ENCODE measurements at regions not wholly inside any gene's neighbourhood (a gene's known extent, or its start where the extent isn't known, plus 50 kb on each side); places are given as distances from the start of the nearest gene placed in this dataset.

DNA sequence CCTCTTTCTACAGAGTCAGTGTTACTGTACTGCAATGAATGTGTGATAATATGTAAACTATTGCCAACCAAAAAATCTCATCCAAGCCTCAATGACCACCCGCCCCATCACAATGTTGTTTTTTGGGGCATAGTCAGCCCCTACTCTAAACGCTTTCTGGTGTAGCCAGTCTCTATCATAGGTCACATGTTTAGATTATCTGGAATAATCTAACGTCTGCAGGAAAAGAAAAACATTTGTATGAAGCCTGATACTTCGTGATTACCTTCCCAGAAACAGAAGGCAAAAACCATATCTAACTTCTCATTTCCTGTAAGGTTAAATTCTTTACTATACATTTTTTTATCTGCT lies 1331.8 kb upstream of the GBE1 start:
- no peak overlapping the region for H3K4me3 ChIP-seq (ENCODE audit: low read depth, low read length)
- DNase-seq (ENCODE audit: low read depth, low spot score): no peak
- in situ Hi-C loops (cut with HindIII; ENCODE audit: low sequenced_read_pairs): no loop called here
- TF ChIP-seq, protein P1, sequence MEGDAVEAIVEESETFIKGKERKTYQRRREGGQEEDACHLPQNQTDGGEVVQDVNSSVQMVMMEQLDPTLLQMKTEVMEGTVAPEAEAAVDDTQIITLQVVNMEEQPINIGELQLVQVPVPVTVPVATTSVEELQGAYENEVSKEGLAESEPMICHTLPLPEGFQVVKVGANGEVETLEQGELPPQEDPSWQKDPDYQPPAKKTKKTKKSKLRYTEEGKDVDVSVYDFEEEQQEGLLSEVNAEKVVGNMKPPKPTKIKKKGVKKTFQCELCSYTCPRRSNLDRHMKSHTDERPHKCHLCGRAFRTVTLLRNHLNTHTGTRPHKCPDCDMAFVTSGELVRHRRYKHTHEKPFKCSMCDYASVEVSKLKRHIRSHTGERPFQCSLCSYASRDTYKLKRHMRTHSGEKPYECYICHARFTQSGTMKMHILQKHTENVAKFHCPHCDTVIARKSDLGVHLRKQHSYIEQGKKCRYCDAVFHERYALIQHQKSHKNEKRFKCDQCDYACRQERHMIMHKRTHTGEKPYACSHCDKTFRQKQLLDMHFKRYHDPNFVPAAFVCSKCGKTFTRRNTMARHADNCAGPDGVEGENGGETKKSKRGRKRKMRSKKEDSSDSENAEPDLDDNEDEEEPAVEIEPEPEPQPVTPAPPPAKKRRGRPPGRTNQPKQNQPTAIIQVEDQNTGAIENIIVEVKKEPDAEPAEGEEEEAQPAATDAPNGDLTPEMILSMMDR (IDR thresholded peaks at IDR 0.05; ENCODE audit: low read depth, low read length): no peak

DNA sequence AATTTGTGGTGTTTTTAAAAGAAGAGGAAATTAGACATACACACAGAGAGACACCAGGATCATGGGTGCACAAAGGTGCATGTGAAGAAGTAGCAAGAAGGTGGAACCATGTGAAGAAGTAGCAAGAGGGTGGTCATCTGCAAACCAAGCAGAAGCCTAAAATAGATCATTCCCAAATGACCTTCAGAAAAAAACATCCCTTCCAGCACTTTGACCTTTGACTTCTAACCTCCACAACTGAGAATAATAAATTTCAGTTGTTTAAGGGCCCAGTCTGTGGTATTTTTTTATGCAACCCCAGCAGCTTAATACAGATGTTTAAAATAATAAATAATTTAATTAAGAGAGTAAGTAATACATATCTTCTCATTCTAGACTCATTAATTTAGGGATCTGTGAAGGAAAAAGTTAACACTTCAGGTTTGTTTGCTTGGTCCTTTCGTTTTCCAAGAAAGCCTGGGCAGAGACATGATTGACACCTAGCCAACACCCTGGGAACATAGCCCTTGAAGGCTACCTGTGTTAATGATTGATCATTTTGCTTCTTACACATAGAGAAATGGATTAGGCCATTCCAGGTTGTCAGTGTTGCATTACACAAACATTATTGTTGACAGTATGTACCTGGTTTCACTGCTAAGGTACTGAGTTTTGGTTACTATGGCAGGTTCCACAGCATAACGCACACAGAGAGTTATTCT lies 1331.2 kb upstream of the GBE1 start:
- H3K4me3 ChIP-seq (ENCODE audit: low read depth, low read length): no peak overlapping the region
- DNase-seq (ENCODE audit: low read depth, low spot score): no peak
- in situ Hi-C loops (cut with HindIII; ENCODE audit: low sequenced_read_pairs): no loop called here
- TF ChIP-seq, protein P1 (IDR thresholded peaks at IDR 0.05; ENCODE audit: low read depth, low read length): no peak

DNA sequence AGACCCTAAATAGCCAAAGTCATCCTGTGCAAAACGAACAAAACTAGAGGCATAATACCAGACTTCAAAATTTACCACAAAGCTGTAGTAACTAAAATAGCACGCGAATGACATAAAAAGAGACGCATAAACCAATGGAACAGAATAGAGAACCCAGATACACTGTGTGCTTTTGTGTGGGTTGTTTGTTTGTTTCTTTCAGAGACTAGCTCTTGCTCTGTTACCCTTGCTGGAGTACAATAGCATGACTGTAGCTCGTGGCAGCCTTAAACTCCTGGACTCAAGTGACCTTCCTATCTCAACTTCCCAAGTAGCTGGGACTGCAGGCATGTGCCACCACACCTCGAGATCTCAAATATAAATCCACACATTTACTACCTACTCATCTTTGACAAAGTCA lies 1314.6 kb upstream of the GBE1 start:
- TF ChIP-seq, protein P1 (IDR thresholded peaks at IDR 0.05; ENCODE audit: low read depth, low read length): no peak
- in situ Hi-C loops (cut with HindIII; ENCODE audit: low sequenced_read_pairs): no loop called here

DNA sequence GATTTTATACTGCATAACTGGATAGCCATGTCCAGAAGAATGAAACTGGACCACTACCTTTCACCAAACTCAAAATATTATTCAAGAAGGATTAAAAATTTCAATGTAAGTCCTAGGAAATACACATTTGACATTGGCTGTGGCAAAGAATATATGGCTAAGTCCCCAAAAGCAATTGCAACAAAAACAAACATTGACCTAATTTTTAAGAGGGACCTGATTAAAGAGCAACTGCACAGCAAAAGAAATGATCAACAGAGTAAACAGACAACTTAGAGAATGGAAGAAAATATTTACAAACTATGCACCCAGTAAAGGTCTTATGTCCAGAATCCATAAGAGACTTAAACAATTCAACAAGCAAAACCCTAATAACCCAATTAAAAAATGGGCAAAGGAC lies 1313.0 kb upstream of the GBE1 start:
- TF ChIP-seq, protein P1 (IDR thresholded peaks at IDR 0.05; ENCODE audit: low read depth, low read length): no peak
- no peak overlapping the region for H3K4me3 ChIP-seq (ENCODE audit: low read depth, low read length)
- no peak for DNase-seq (ENCODE audit: low read depth, low spot score)
- in situ Hi-C loops (cut with HindIII; ENCODE audit: low sequenced_read_pairs): no loop called here

More for the DNA sequence above, 1314.6 kb upstream of the GBE1 start:
- DNase-seq (ENCODE audit: low read depth, low spot score): no peak
- H3K4me3 ChIP-seq (ENCODE audit: low read depth, low read length): no peak overlapping the region

DNA sequence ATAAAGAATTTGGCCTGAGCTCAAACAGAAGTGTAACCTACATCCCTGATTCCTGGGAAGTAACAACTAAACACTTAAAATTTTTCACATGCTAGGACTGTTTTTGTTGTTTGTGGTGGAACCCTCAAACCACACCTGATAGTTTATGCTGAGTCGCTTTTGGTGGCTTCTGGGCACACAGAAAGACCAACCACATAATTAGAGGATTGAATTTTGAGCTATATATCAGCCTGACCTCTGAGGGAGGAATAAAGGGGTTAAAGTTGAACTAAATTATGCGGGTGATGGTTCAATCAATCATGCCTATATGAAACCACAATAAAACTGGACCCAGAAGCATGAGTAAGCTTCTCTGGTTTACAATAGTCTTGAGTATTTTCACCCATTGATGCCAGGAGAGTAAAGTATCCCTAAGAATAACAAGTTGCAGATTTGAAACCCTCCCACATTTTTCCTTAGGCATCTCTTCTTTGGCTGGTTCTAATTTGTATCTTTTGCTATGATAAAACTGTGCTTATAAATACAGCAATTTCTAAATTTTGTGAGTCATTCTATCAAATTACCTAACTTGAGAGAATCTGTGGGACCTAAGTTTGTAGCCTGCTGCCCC lies 1304.5 kb upstream of the GBE1 start:
- in situ Hi-C loops (cut with HindIII; ENCODE audit: low sequenced_read_pairs): no loop called here
- TF ChIP-seq, protein P1 (IDR thresholded peaks at IDR 0.05; ENCODE audit: low read depth, low read length): no peak
- no peak overlapping the region for H3K4me3 ChIP-seq (ENCODE audit: low read depth, low read length)
- peak; percentile 57 for DNase-seq (ENCODE audit: low read depth, low spot score)

- H3K4me3 ChIP-seq (ENCODE audit: low read depth, low read length): no peak overlapping the region
- DNase-seq (ENCODE audit: low read depth, low spot score): no peak
- TF ChIP-seq, protein P1 (IDR thresholded peaks at IDR 0.05; ENCODE audit: low read depth, low read length): no peak
- in situ Hi-C loops (cut with HindIII; ENCODE audit: low sequenced_read_pairs): no loop called here
These were observed 1302.0 kb upstream of the GBE1 start for GRCh38 chr3:83063446-83063845.

All from astrocyte of the spinal cord (primary cell).